ENCODE measurements at regions not wholly inside any gene's neighbourhood (a gene's known extent, or its start where the extent isn't known, plus 50 kb on each side); places are given as distances from the start of the nearest gene placed in this dataset.
"Not testable (repeated sequence)": the region's sequence is repeated elsewhere in the genome, so short reads cannot be mapped to it uniquely, and the experiment has no call there.

- DNase-seq = no peak
Measured at GRCh38 chrX:10972706-10973105, 138.4 kb upstream of the HCCS start.

GRCh38 chrX:10974920-10975319, 136.2 kb upstream of the HCCS start:
- no peak for DNase-seq

GRCh38 chrX:10979956-10980355, 131.2 kb upstream of the HCCS start:
- DNase-seq = no peak

- DNase-seq = no peak
Measured at GRCh38 chrX:10981506-10981905, 129.6 kb upstream of the HCCS start.

- peak; percentile 37 for DNase-seq
Measured at GRCh38 chrX:10983526-10983925, 127.6 kb upstream of the HCCS start.

GRCh38 chrX:10984213-10984612, 126.9 kb upstream of the HCCS start:
- DNase-seq = no peak

- DNase-seq = no peak
Measured at GRCh38 chrX:10986616-10987015, 124.5 kb upstream of the HCCS start.

GRCh38 chrX:10988653-10989052, 122.5 kb upstream of the HCCS start:
- no peak for DNase-seq

- no peak for DNase-seq
Measured at GRCh38 chrX:10989386-10989785, 121.7 kb upstream of the HCCS start.

GRCh38 chrX:10990418-10990817, 120.7 kb upstream of the HCCS start:
- DNase-seq = no peak

GRCh38 chrX:10990976-10991375, 120.2 kb upstream of the HCCS start:
- no peak for DNase-seq

- DNase-seq = no peak
Measured at GRCh38 chrX:10992110-10992509, 119.0 kb upstream of the HCCS start.

- not testable (repeated sequence) for DNase-seq
Measured at GRCh38 chrX:11007076-11007475, 104.1 kb upstream of the HCCS start.

- no peak for DNase-seq
Measured at GRCh38 chrX:11010476-11010875, 100.7 kb upstream of the HCCS start.

GRCh38 chrX:11016728-11017127, 94.4 kb upstream of the HCCS start:
- DNase-seq = no peak

GRCh38 chrX:11022588-11022987, 88.5 kb upstream of the HCCS start:
- DNase-seq = not testable (repeated sequence)

- no peak for DNase-seq
Measured at GRCh38 chrX:11039926-11040325, 71.2 kb upstream of the HCCS start.

- DNase-seq = no peak
Measured at GRCh38 chrX:11040405-11040804, 70.7 kb upstream of the HCCS start.

- no peak for DNase-seq
Measured at GRCh38 chrX:11040996-11041395, 70.1 kb upstream of the HCCS start.

GRCh38 chrX:11050013-11050412, 61.1 kb upstream of the HCCS start:
- DNase-seq = no peak

GRCh38 chrX:11053351-11053750, 57.8 kb upstream of the HCCS start:
- DNase-seq = no peak

GRCh38 chrX:11056322-11057176, 54.6 kb upstream of the HCCS start:
- DNase-seq = no peak

- no peak for DNase-seq
Measured at GRCh38 chrX:11059933-11060332, 51.2 kb upstream of the HCCS start.

Data from midbrain (tissue), 1 donor.